GM12878 (cell line): ENCODE measurements at regions not wholly inside any gene's neighbourhood (a gene's known extent, or its start where the extent isn't known, plus 50 kb on each side); places are given as distances from the start of the nearest gene placed in this dataset.

Experiments used
- ATAC-seq: fragments of 200-7000 bp; cut with Tn5 transposase; 3 replicates; pipeline ENCODE4 v1.9.1; 2020; ENCODE audit warnings: mild to moderate bottlenecking, moderate library complexity
- BruUV-seq: library from RNA; stranded (reverse); fragments of 400-500 nt; replicated peaks from 2 replicates; lab custom pipeline; 2021; lab: Mats Ljungman, UMichigan
- CTCF ChIA-PET: fragments of 300-600 bp; sonication (Branson Sonifier 250); formaldehyde crosslinking; extraction: SDS; loops from one replicate; lab custom pipeline; 2021; ENCODE audit warnings: inconsistent platforms; lab: Yijun Ruan, JAX
- POLR2A ChIA-PET: fragments of 350-600 bp; formaldehyde crosslinking; extraction: SDS; loops from one replicate; lab custom pipeline; 2021; ENCODE audit warnings: inconsistent platforms; lab: Charles Lee
- RAD21 ChIA-PET: fragments of 300-600 bp; sonication (Branson Sonifier 250); formaldehyde crosslinking; loops from one replicate; lab custom pipeline; 2023; ENCODE audit warnings: antibody characterized with exemption; ENCODE audit not compliant: unreplicated experiment; lab: Charles Lee
- SMC1A ChIA-PET: fragments of 300-600 bp; sonication (Branson Sonifier 250); formaldehyde crosslinking; loops from one replicate; lab custom pipeline; 2023; ENCODE audit not compliant: unreplicated experiment, uncharacterized antibody; lab: Charles Lee
- DNase-seq: peaks from one replicate; pipeline ENCODE4 v3.0.0-alpha.2; 2011; ENCODE audit warnings: low read depth, low spot score
- FAIRE-seq: peaks from 3 replicates; lab custom pipeline; 2011; peaks lifted over from hg19 to GRCh38; lab: Jason Lieb, UNC
- H2AFZ ChIP-seq: 2 replicates; pipeline ENCODE4 v1.6.0; 2011; ENCODE audit warnings: low read depth, low read length, control low read depth; ENCODE audit not compliant: control insufficient read depth
- H3K27ac ChIP-seq: 2 replicates; pipeline ENCODE4 v1.5.1; 2011; ENCODE audit warnings: control low read depth; ENCODE audit not compliant: control insufficient read depth, insufficient read depth
- H3K27me3 ChIP-seq, 2 experiments: replicated peaks in 1 of 2; 2 replicates each; pipeline versions ENCODE4 v1.6.0 to v1.6.1; 2011; ENCODE audit warnings: low read length in 1 of 2; ENCODE audit not compliant: control insufficient read depth in 2 of 2, insufficient read depth in 2 of 2
- H3K36me3 ChIP-seq, 2 experiments: 2 replicates each; pipeline ENCODE4 v1.5.1; 2011; ENCODE audit warnings: low read length in 1 of 2; ENCODE audit not compliant: control insufficient read depth in 2 of 2, insufficient read depth in 2 of 2
- H3K4me1 ChIP-seq: 2 replicates; pipeline ENCODE4 v1.6.1; 2011; ENCODE audit warnings: mild to moderate bottlenecking, low read length, moderate library complexity, mixed read lengths; ENCODE audit not compliant: control insufficient read depth, insufficient read depth
- H3K4me2 ChIP-seq: 2 replicates; pipeline ENCODE4 v1.6.0; 2011; ENCODE audit warnings: control low read depth; ENCODE audit not compliant: control insufficient read depth, insufficient read depth
- H3K4me3 ChIP-seq: fragments of 200-600 bp; sonication (generic); 2 replicates; pipeline ENCODE4 v1.5.1; 2016
- H3K79me2 ChIP-seq: 2 replicates; pipeline ENCODE4 v1.6.0; 2011; ENCODE audit warnings: low read length; ENCODE audit not compliant: control insufficient read depth, insufficient read depth
- H3K9ac ChIP-seq: 2 replicates; pipeline ENCODE4 v1.8.0; 2011; ENCODE audit warnings: low read length, control low read depth, mixed read lengths; ENCODE audit not compliant: control insufficient read depth, insufficient read depth
- H3K9me3 ChIP-seq: replicated peaks from 3 replicates; pipeline ENCODE4 v1.5.1; 2011; ENCODE audit warnings: mild to moderate bottlenecking, low read length; ENCODE audit not compliant: control insufficient read depth, insufficient read depth
- H4K20me1 ChIP-seq: 2 replicates; pipeline ENCODE4 v1.6.0; 2011; ENCODE audit not compliant: control insufficient read depth, insufficient read depth
- BACH1 ChIP-seq: fragments of 450-650 bp; IDR thresholded peaks from 2 replicates; pipeline ENCODE4 v1.6.1; 2017; ENCODE audit warnings: mild to moderate bottlenecking, borderline replicate concordance
- BHLHE40 ChIP-seq, 2 experiments: fragments of 450-650 bp in 1 of 2; IDR thresholded peaks; 2 replicates each; pipeline ENCODE4 v1.6.1; 2011 to 2017; ENCODE audit warnings: low read depth in 2 of 2, borderline replicate concordance in 1 of 2, improper control_type of control experiment in 1 of 2, low read length in 1 of 2, mild to moderate bottlenecking in 1 of 2
- MXI1 ChIP-seq: fragments of 150-350 bp; IDR thresholded peaks from 2 replicates; pipeline ENCODE4 v1.6.1; 2011; ENCODE audit warnings: low read depth, mild to moderate bottlenecking, inconsistent platforms, low read length, improper control_type of control experiment
- MYC ChIP-seq: IDR thresholded peaks from 2 replicates; pipeline ENCODE4 v1.6.1; 2011; ENCODE audit warnings: mild to moderate bottlenecking, low read length, moderate library complexity, inconsistent platforms; ENCODE audit not compliant: insufficient read depth, insufficient replicate concordance, insufficient read length, severe bottlenecking
- SUZ12 ChIP-seq: fragments of 200-600 bp; sonication (generic); IDR thresholded peaks from one replicate; pipeline ENCODE4 v1.6.1; 2018; ENCODE audit warnings: antibody characterized with exemption, mild to moderate bottlenecking; ENCODE audit not compliant: unreplicated experiment
- ZNF217 ChIP-seq: fragments of 450-650 bp; IDR thresholded peaks from 2 replicates; pipeline ENCODE4 v1.6.1; 2017; ENCODE audit warnings: antibody characterized with exemption, mild to moderate bottlenecking
- WGBS: methylation state at CpG from one replicate; pipeline ENCODE4 v1.1.6; 2016; ENCODE audit warnings: low lambda C conversion rate; ENCODE audit not compliant: insufficient replicate concordance, insufficient coverage; ENCODE audit errors: missing lambda C conversion rate; 5-methylcytosine and 5-hydroxymethylcytosine counted together
- in situ Hi-C: fragments of 300-500 bp; cut with MboI; formaldehyde crosslinking; loops from 9 replicates; pipeline ENCODE4 v1.14.3; 2018; ENCODE audit warnings: mixed read lengths
- intact Hi-C: fragments of 100-400 bp; cut with micrococcal nuclease; formaldehyde crosslinking; loops from one replicate; pipeline ENCODE4 v1.14.2; 2022; ENCODE audit not compliant: unreplicated experiment
- TF ChIP-seq, protein P1 (sequence below): fragments of 450-650 bp; IDR thresholded peaks from 2 replicates; pipeline ENCODE4 v1.6.1; 2016; ENCODE audit warnings: mild to moderate bottlenecking
- TF ChIP-seq, protein P2 (sequence below): fragments of 450-650 bp; conservative IDR thresholded peaks from 2 replicates; pipeline ENCODE4 v1.6.1; 2017; ENCODE audit warnings: mild to moderate bottlenecking, moderate library complexity

DNA sequence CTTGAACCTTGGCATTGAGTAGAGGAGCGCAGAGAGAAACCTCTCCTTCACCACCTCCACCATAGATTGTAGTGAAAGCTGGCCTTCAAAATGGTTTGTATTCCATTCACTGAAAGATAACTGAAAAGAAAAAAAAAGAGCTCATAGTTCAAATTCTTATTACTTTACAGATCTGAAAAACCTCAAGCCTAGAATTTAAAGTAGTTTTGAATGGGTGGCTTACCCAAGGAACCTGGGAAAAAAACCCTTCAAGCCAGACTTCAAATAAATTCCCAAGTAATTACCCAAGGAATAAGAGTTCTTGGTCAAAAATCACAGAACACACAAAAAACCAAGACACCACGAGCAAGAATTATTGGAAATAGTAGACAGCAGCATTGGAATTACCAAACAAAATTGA is 83.6 kb upstream of the TMEM33 start:
- ChIA-PET CTCF (interaction anchor here (1.0 kb wide), 1 partner anchor 10 kb away, joined by 3 read pairs; no protein-coding TSS in a partner anchor), RAD21 (no interaction called here), SMC1A (no interaction called here), POLR2A (no interaction called here)
- Histone ChIP-seq H3K27me3 (no peaks in the 10 kb centered on the region), H3K79me2 (no peaks in the 10 kb centered on the region), H3K9ac (no peak overlapping the region), H3K4me3 (no peak overlapping the region), H3K36me3 (no peaks in the 10 kb centered on the region), H3K4me1 (no peaks in the 10 kb centered on the region), H3K9me3 (no peaks in the 10 kb centered on the region), H3K27ac (no peak overlapping the region), H4K20me1 (no peaks in the 10 kb centered on the region), H2AFZ (no peak overlapping the region), H3K4me2 (no peak overlapping the region)
- TF ChIP-seq, protein P1, sequence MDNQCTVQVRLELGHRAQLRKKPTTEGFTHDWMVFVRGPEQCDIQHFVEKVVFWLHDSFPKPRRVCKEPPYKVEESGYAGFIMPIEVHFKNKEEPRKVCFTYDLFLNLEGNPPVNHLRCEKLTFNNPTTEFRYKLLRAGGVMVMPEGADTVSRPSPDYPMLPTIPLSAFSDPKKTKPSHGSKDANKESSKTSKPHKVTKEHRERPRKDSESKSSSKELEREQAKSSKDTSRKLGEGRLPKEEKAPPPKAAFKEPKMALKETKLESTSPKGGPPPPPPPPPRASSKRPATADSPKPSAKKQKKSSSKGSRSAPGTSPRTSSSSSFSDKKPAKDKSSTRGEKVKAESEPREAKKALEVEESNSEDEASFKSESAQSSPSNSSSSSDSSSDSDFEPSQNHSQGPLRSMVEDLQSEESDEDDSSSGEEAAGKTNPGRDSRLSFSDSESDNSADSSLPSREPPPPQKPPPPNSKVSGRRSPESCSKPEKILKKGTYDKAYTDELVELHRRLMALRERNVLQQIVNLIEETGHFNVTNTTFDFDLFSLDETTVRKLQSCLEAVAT: no peak
- TF ChIP-seq BACH1: no peak
- no peak for TF ChIP-seq MXI1
- TF ChIP-seq SUZ12: no peak
- TF ChIP-seq BHLHE40 (IDR thresholded peaks at IDR 0.05; ENCODE audit: borderline replicate concordance in 1 of 2, low read depth in 2 of 2, low read length in 1 of 2): no peak
- TF ChIP-seq ZNF217: no peak
- TF ChIP-seq MYC: no peak
- TF ChIP-seq, protein P2, sequence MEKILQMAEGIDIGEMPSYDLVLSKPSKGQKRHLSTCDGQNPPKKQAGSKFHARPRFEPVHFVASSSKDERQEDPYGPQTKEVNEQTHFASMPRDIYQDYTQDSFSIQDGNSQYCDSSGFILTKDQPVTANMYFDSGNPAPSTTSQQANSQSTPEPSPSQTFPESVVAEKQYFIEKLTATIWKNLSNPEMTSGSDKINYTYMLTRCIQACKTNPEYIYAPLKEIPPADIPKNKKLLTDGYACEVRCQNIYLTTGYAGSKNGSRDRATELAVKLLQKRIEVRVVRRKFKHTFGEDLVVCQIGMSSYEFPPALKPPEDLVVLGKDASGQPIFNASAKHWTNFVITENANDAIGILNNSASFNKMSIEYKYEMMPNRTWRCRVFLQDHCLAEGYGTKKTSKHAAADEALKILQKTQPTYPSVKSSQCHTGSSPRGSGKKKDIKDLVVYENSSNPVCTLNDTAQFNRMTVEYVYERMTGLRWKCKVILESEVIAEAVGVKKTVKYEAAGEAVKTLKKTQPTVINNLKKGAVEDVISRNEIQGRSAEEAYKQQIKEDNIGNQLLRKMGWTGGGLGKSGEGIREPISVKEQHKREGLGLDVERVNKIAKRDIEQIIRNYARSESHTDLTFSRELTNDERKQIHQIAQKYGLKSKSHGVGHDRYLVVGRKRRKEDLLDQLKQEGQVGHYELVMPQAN: no peak
- intact Hi-C loops (no loop called here), in situ Hi-C loops (no loop called here)
- 17% methylated on average over 2 of the region's 2 CpGs for WGBS
- no TSS peak for BruUV-seq
- ATAC-seq (no peak), DNase-seq (no peak), FAIRE-seq (no peak)
